Medulla oblongata (tissue), 1 donor: ENCODE measurements at regions not wholly inside any gene's neighbourhood (a gene's known extent, or its start where the extent isn't known, plus 50 kb on each side); places are given as distances from the start of the nearest gene placed in this dataset.

Source experiments
- DNase-seq: peaks from one replicate; pipeline ENCODE4 v3.0.0-alpha.2; 2015; ENCODE audit errors: extremely low spot score

- no peak for DNase-seq
Measured at GRCh38 chr1:2971101-2971501, 50.2 kb upstream of the ACTRT2 start.
